ENCODE measurements at regions not wholly inside any gene's neighbourhood (a gene's known extent, or its start where the extent isn't known, plus 50 kb on each side); places are given as distances from the start of the nearest gene placed in this dataset.

- H3K23me2 ChIP-seq (ENCODE audit: low read depth, low read length) = no peaks in the 10 kb centered on the region
- no peak overlapping the region for H4K8ac ChIP-seq (ENCODE audit: extremely low read depth, insufficient read depth, low read length)
- no peak overlapping the region for H2AFZ ChIP-seq (ENCODE audit: low read length)
- no peak overlapping the region for H3K9ac ChIP-seq (replicated peaks in 1 of 4; ENCODE audit: extremely low read depth in 1 of 4, low read depth in 3 of 4, low read length in 3 of 4)
- ChIA-PET CTCF (ENCODE audit: partially characterized antibody) (no interaction called here), POLR2A (ENCODE audit: partially characterized antibody) (no interaction called here)
- TF ChIP-seq CBX5 (IDR thresholded peaks at IDR 0.05; ENCODE audit: low read depth, low read length) = no peak
- TF ChIP-seq KDM1A (IDR thresholded peaks at IDR 0.05; ENCODE audit: borderline replicate concordance, low read length) = no peak
- no peak for TF ChIP-seq ATF2 (IDR thresholded peaks at IDR 0.05; ENCODE audit: low read length)
- TF ChIP-seq BRCA1 (IDR thresholded peaks at IDR 0.05; ENCODE audit: low read depth, low read length) = no peak
- no peak for TF ChIP-seq PHF8 (conservative IDR thresholded peaks at IDR 0.05; ENCODE audit: low read depth, low read length)
- TF ChIP-seq CTBP2 (IDR thresholded peaks at IDR 0.05; ENCODE audit: borderline replicate concordance, insufficient read depth, insufficient read length, low read length) = no peak
- no peak for TF ChIP-seq POU5F1 (IDR thresholded peaks at IDR 0.05; ENCODE audit: low read depth, low read length)
- no peak for TF ChIP-seq CBX8 (IDR thresholded peaks at IDR 0.05; ENCODE audit: borderline replicate concordance, low read depth, low read length)
- no peak for TF ChIP-seq CHD2 (IDR thresholded peaks at IDR 0.05; ENCODE audit: low read length)
- TF ChIP-seq MAFK (IDR thresholded peaks at IDR 0.05; ENCODE audit: low read depth, low read length) = no peak
- TF ChIP-seq CEBPB (IDR thresholded peaks at IDR 0.05; ENCODE audit: low read depth, low read length) = no peak
- no peak overlapping the region for H3K4me3 ChIP-seq (ENCODE audit: extremely low read depth in 1 of 4, insufficient read depth in 2 of 4, low read depth in 3 of 4, low read length in 4 of 4)
- no peak overlapping the region for H2BK12ac ChIP-seq (ENCODE audit: low read depth, low read length)
- no peaks in the 10 kb centered on the region for H3K27me3 ChIP-seq (replicated peaks in 1 of 4; ENCODE audit: control insufficient read depth in 3 of 4, extremely low read depth in 1 of 4, insufficient read depth in 3 of 4, low read length in 3 of 4)
- H2BK15ac ChIP-seq (ENCODE audit: low read length) = no peak overlapping the region
- no peak overlapping the region for H4K5ac ChIP-seq (ENCODE audit: insufficient read length, low read depth, low read length)
- no peaks in the 10 kb centered on the region for H3K36me3 ChIP-seq (ENCODE audit: control insufficient read depth in 2 of 4, insufficient read depth in 4 of 4, low read length in 3 of 4)
- H3K4ac ChIP-seq (replicated peaks; ENCODE audit: insufficient read length, low read depth, low read length) = no peak overlapping the region
- H3K27ac ChIP-seq (ENCODE audit: low read depth, low read length) = no peak overlapping the region
- H3K79me1 ChIP-seq (ENCODE audit: low read depth, low read length) = no peaks in the 10 kb centered on the region
- no peak overlapping the region for H3K23ac ChIP-seq (ENCODE audit: insufficient read length)
- H2BK5ac ChIP-seq (ENCODE audit: low read depth, low read length) = no peak overlapping the region
- peaks cover 0 to 9% (median 0%) of the 10 kb centered on the region in 4 experiments; a peak in 2 of 7 replicates for H3K4me1 ChIP-seq (replicated peaks in 1 of 4; ENCODE audit: control insufficient read depth in 3 of 4, insufficient read depth in 4 of 4, low read length in 3 of 4)
- no peak overlapping the region for H4K91ac ChIP-seq (replicated peaks; ENCODE audit: insufficient read length, low read length)
- DNase-seq (ENCODE audit: low read depth in 1 of 2, low spot score in 2 of 2) (no peak), FAIRE-seq (no peak)
- no peak overlapping the region for H2AK5ac ChIP-seq (ENCODE audit: low read depth, low read length)
- no peak overlapping the region for H3K14ac ChIP-seq (ENCODE audit: insufficient read length)
- H3K18ac ChIP-seq (ENCODE audit: extremely low read depth, low read length) = no peak overlapping the region
- no peaks in the 10 kb centered on the region for H3K79me2 ChIP-seq (ENCODE audit: control insufficient read depth in 1 of 2, insufficient read depth in 2 of 2, low read length in 2 of 2)
- WGBS, 2 experiments (ENCODE audit: extremely low coverage in 1 of 2, insufficient coverage in 1 of 2, insufficient read length in 1 of 2, insufficient replicate concordance in 2 of 2, low coverage in 1 of 2, low lambda C conversion rate in 2 of 2, missing lambda C conversion rate in 1 of 2) = 83% methylated on average over 4 of the region's 4 CpGs; no CpG with 5 or more reads in 1 of the 2 experiments
- H3K9me3 ChIP-seq (ENCODE audit: insufficient read depth in 2 of 2, low read depth in 1 of 2, low read length in 1 of 2) = no peaks in the 10 kb centered on the region
- H3K4me2 ChIP-seq (ENCODE audit: insufficient read depth in 1 of 2, low read depth in 2 of 2, low read length in 2 of 2) = no peak overlapping the region
- H2BK120ac ChIP-seq (replicated peaks; ENCODE audit: low read depth, low read length) = no peak overlapping the region
- no peaks in the 10 kb centered on the region for H4K20me1 ChIP-seq (replicated peaks in 1 of 2; ENCODE audit: control insufficient read depth in 1 of 2, insufficient read depth in 2 of 2, low read length in 2 of 2)
- no peak overlapping the region for H3K56ac ChIP-seq (replicated peaks; ENCODE audit: insufficient read length, low read depth, low read length)
- H2BK20ac ChIP-seq (ENCODE audit: low read length) = no peak overlapping the region
Observed at GRCh38 chr5:74497706-74498105, 142.8 kb downstream of the ENC1 start.
